HG03521 (cell line): ENCODE measurements at regions not wholly inside any gene's neighbourhood (a gene's known extent, or its start where the extent isn't known, plus 50 kb on each side); places are given as distances from the start of the nearest gene placed in this dataset.
"Not testable (repeated sequence)": the region's sequence is repeated elsewhere in the genome, so short reads cannot be mapped to it uniquely, and the experiment has no call there.

Experiments
- ATAC-seq: cut with Tn5 transposase; IDR thresholded peaks from one replicate; pipeline ENCODE4 v1.9.1; 2021; ENCODE audit warnings: mild to moderate bottlenecking, moderate library complexity; ENCODE audit not compliant: unreplicated experiment

DNA sequence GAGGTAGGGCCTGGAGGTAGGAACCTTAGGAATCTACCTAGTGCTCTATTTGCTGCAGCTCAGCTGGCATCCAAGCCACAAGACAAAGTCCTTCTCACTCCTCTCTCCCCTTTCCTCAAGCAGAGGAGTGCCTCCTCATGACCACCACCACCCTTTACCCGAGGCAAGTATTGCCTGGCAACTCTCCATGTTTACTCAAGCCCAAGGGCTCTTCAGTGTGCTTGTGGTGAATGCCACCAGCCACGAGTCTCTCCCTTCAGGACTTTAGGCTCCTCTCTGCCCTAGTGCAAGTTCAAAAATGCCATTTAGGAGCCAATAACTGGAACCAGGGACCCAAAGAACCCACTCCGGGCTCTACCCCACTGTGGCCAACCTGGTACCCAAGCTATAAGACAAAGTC lies 514.5 kb upstream of the RGMB start:
- ATAC-seq, result no peak

DNA sequence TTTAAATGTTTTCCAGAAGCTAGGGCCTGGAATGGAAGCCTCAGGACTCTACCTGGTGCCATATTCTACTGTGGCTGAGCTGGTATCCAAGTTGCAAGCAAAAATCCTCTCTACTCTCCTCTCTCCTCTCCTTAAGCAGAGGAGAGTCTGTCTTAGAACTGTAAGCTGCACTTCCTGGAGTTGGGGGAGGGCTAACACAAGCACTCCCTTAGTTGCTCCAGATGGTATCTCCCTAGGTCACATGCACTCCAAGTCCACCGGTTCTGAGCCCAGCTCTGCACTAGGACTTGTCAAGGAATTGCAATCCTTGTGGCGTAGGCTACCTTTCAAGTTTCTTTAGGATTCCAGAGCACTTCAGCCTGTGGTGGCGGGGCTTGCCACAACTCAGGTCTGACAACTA lies 513.9 kb upstream of the RGMB start:
- ATAC-seq, result no peak

DNA sequence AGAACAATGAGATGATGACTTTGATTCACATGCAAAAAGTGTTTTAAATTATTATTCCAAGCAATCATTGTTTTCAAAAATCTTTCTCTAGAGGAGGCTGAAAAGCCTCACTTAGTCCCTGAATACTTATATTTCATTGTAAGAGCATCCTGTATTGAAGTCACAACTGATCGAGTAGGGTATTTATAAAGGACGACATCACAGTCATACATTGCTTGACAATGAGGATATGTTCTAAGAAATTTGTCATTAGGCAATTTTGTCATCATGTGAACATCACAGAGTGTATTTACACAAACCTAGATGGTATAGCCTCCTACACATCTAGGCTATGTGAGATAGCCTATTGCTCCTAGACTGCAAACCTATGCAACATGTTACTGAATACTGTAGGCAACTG lies 510.4 kb upstream of the RGMB start:
- ATAC-seq, result no peak

DNA sequence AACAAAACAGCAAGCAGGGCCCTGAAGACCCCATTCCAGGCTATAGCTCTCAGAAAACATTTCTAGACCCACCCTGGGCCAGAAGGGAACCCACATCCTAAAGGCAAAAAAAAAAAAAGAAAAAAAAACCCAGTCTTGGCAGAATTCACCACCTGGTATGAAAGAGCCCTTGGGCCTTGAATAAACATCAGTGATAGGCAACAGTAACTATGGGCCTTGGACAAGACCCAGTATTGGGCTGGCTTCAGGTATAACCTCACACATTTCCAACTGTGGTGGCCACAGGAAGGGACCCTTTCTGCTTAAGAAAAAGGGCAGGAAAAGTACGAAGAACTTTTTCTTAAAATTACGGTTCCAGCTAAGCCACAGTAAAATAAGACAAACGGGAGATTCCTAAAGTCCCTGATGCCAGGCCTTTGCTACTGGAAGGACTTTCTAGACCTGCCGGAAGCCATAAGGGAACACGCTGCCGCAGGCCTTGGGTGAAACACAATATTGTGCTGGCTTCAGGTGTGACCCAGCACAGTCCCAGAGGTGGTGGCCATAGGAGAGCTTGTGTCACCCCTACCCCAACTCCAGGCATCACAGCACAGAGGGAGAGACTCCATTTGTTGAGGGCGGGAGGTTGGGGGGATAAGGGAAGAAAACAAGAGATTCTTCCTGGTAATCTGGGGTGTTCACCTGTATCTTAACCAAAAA lies 505.2 kb upstream of the RGMB start:
- ATAC-seq, result no peak

DNA sequence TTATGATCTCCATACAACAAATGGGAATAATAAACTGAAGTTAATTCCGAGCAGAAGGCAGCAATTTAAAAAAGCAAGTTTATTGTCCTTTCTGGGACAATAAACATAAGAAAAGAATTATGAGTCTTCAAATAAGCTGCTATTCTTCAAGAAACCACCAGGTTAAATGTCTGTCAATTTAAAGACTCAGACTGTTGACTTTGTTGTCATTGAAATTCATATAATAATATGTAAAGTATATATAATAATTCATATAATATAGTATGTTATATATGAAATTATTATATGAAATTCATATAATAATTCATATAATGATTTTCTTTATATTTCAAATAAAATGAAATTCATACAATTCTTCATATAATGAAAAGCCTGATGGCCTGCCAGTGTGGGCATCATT lies 497.5 kb upstream of the RGMB start:
- no peak for ATAC-seq

DNA sequence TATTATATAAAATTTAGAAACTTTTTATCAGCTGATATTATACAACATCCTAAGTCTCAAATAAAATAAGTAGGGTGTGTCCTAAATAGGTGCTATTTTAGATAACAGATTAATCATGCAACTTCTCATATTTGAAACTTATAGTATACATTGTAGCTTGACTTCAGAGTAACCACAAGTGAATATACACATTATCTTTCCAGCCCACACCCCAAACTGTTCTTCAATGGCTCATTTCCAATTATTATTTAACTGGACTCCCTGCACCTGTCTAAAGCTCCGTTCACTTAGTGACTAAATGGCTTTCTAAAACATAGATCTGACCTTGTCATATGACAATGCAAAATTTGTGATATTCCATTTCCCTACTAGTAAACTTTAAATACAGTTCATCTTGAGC lies 490.9 kb upstream of the RGMB start:
- ATAC-seq, result no peak

DNA sequence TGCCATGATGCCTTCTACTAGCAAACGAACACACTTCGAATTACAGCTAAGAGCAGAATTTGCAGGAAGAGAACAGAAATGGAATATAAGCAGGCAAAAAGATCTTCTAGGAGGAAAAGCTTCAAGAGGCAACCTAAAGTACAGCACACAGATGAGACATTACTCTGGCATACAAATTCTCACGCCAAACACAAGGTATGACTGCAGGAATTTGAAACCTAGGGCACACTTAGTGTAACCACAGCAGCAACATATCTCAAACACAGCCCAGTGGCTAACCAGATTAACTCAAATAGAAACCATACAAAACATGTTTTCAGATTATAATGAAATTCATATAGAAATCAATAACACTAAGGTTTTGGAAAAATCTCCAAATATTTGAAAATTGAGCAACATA lies 481.0 kb upstream of the RGMB start:
- ATAC-seq, result no peak

DNA sequence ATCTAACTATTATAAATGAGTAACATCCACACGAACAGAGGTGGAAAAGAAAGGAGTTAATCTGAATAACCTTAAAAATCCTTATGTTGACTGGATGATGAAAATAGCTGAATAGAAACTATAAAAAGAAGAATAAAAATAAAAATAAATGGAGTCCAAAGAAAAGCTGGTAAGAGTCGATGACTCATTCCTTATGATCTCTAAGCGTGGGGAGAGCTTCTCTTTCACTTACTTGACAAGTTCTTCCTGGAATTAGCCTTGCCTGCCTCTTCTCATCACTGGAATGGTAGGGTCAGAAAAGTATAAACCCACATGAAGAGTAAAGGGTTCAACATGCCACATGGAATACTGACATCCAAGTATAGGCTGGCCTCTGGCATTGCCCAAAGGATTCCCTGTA lies 477.0 kb upstream of the RGMB start:
- no peak for ATAC-seq

DNA sequence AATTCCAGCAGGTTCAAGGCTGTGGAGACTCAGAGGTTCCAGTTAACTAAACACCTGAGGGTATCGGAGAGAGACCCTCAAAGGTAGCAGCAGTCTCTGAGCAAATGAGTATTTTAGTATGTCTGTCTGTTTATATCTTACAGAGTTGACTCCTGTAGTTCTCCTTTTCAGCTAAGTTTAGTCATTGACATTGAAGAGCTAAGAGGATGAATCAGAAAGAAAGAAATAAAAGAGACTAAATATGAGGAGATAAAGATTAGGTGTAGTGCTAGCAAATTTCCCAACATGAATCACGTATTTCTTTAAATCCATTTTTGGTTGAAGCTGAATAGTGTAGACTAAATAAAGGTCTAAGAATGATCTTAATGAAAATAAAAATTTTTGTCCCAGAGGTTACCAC lies 474.0 kb upstream of the RGMB start:
- no peak for ATAC-seq

DNA sequence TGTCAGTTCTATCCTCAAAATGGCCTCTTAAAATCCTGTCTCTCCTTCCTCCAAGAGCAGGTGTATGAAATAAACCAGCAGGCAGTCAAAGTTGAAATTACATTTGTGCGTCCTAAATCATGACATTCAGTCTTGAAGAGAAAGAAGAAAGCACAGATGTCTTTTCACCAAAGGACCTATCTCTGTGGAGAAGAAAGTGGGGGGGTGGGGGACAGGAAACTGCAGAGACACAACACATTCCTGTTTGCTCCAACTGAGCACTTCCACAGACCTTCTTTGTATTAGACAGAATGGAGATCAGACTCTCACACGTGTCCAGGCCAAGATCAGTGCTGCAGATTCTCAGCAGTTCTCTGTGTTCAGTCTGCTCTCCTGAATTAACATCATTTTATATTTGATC lies 471.9 kb upstream of the RGMB start:
- no peak for ATAC-seq

DNA sequence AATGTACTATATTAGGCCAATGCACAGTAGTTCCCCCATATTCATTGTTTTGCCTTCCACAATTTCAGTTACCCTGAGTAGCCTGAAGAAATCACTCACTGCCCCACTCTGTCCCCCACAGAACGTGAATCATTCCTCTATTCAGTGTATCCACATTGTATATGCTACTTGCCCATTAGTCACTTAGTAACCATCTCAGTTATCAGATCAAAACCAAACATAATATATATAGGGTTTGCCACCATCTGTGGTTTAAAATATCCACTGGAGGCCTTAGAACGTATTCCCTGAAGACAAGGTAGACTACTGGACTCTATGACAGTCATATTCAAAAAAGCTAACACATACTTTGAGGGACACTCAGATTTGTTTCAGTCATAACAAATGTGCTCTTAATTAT lies 465.7 kb upstream of the RGMB start:
- ATAC-seq, result no peak

DNA sequence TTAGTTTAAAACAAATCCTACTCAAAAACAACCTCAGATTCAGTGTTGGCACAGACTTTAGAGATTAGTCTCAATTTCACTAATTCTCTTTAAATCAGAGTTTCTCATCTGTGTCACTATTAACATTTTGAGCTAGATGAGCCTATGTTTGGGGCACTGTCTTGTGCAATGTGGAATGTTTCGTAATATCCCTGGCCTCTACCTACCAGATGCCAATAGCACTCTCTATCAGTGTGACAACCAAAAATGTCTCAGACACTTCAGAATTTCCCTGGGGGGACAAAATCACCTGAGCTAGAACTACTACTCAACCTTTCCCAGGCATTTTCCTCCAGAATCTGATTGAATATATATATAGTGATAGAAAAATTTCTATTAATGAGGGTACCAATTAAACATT lies 465.2 kb upstream of the RGMB start:
- ATAC-seq, result no peak

DNA sequence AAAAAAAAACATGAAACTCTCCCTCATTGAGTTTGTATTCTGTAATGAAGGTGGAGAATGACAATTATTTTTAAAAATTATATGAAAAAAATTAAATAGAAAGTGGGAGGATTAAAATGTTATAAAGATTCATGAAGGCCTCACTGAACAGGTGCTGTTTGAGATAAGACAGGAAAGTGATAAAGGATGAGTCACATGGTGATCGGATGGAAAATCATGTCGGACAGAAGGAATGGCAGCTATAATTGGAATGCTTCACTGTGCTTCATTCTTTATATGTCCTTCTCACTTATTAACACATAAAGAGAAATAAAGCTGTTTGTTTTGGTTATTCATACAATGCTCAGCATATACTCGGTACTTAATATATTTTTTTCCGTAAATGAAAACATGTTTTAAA lies 464.5 kb upstream of the RGMB start:
- ATAC-seq, result no peak

DNA sequence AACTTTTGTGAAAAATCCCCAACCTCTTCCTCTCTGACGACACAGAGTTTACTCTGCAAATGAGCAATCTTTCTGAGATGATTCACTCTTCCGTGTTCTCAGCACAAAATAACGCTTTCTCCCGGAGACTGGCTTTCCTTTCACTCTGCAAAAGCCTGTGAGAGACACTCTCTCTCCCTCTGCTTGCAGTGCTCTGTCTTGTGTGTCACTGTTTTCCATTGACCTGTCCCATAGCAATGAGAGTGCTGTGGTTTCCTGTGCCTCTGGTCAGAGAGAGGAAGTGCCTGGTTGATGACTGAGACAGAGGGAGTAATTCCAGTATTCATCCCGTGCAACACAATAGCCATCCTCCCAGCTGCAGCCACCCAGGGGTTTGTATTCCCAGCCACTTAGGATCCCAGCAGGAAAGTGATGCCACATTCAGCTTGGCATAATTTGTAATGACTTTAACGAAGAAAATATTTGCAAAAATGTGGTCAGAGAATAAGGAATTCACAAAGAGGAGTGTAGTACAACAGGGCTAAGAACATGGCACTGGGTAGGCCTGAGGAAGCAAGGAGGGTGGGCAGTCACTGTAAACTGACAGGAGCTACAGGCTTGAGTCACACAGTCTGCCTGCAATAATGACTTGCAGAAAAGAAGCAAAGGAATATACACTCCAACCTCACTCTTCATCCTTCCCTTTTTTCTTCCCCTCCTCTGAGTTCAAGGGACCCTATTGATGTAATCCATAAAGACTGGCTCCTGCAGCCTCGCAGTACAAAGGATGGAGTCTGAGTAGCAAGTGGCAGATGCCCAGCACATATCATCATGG lies 463.5 kb upstream of the RGMB start:
- ATAC-seq, result peak; percentile 56

DNA sequence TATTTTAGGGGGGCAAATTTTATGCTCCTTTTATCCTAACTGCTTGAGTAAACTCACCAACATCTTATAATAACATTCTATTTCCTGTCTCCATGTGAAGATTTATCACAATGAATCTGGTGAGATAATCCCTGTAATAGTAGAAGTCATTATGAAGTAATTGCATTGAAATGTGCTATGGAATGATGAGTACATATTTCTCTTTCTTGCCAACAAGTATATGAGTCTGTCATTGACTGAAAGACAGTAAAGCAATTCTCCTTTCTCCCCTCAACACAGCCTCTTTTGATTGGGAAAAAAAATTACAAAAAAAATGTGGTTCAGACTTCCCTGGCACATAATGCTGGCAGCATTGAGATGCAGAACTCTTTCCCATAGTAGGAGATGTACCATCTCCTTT lies 459.2 kb upstream of the RGMB start:
- ATAC-seq, result no peak

DNA sequence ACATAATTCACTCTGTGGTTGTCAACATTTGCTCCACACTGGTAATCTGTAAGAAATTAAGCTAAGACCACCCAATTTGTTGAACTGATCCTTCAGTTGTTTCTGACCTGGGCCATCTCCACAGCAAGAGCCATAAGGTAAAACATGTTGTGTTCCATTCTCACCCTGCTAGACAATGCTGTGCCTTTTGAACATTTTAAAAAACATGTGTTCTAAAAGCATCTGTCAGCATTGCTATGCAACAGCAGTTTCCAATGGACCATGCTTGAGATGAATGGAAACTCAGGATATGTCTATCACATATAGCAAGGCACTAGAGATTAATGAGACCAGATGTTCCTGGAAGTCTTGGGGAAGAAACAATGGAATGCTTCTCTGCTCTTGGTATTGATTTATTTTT lies 455.1 kb upstream of the RGMB start:
- ATAC-seq, result no peak

DNA sequence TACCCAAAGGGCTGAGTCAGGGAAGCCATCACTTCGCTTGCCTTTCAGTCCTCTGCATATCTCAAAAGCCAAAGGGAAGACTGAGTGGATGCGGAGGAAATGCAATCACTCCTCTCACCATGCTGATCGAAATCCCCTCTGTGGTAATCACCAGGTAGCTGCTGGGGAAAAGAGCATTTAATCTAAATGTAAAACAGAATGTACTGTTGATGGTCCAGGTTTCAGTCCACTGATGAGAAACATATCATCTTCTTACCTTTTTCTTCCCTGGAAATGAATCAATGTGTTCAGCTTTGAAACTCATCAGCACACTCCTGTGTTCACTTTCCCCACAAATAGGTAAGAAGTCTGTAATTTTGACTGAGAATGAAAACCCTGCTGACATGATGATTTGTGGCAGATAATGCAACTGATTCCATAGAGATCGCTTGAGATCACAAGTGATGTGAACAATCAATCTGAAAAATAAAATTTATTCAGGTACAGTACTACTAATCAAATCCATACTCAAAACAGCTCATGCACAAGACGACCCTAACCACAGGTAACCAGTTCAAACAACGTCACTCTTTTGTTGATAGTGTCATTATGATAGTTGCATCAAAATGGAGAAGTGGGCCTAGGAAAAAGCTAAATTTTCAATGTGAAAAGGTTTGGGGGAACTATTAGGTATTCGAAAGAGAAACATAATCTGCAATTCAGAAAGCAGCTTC lies 454.0 kb upstream of the RGMB start:
- ATAC-seq, result no peak

DNA sequence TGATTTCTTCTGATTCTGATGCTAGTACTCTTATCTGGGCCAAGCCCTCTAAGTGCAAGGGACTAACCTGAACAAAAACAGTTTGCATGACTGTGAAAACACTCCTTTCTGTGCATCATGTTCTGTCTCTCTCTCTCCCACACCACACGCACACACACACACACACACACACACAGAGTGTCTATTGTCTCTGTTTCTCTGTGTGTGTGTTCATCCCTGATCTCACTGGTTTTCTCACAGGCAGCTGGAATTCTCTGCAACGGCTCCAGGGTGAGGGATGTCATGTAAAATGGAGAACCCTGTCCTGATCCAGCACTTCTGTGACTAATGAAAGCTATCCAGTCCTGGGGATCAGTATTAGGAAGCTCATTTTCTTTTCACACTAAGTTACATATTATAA lies 453.1 kb upstream of the RGMB start:
- ATAC-seq, result no peak

DNA sequence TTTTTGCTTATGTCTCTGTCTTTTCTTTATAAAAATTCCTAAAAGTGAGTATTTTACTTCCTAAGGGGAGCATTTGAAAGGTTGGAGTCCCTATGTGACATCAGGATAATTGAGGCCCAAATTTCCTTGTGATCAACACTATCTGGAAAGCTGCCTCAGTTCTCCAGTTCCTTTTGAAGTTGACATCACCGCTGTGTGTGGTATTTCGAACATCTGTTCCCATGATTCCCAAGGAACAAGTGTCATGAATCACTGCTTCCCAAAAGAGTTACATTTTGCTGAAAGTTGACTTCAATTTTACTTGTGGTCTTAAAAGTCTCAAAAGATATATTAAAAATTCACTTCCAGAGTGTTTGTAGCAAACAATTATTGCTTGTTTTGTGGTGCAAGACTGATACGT lies 452.1 kb upstream of the RGMB start:
- ATAC-seq, result no peak

DNA sequence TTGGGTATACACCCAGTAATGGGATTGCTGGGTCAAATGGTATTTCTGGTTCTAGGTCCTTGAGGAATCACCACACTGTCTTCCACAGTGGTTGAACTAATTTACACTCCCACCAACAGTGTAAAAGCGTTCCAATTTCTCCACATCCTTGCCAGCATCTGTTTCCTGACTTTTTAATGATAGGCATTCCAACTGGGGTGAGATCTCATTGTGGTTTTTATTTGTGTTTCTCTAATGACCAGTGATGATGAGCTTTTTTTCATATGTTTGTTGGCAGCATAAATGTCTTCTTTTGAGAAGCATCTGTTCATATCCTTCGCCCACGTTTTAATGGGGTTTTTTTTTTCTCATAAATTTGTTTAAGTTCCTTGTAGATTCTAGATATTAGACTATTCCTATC lies 448.3 kb upstream of the RGMB start:
- ATAC-seq, result not testable (repeated sequence)

DNA sequence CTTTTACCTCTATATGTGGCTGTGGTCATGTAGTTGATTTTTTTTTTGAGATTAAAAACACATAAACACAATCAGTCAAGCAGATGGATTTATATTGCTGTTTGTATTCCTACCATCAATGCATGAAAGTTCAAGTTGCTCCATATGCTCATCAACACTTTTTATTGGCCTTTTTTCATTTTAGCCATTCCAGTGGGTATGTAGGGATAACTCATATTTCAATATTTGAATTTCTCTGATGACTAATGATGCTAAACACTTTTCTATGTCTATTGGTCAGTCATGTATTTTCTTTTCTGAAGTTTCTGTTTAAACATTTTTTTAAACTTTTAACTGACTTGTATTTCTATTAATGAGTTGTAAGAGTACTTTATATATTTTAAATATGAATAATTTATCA lies 445.4 kb upstream of the RGMB start:
- no peak for ATAC-seq

DNA sequence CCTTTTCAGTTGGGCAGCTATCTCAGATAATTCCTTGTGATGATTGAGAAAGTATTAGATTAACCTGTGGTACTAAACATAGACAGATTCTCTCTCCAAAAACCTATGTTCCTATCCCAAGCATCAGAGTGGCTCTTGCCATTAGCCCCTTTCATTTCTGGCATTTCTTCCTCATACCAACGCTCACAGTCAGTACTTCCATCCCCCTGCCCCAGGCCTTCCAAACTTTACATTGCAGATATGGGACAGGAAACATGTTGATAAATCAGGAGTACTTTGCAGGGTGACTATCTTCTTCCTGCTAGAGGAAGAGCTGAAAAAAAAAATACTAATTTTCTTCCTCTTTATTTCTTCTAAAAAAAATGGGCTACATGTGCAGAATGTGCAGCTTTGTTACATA lies 442.6 kb upstream of the RGMB start:
- no peak for ATAC-seq
